NCI-H187 (cell line): ENCODE measurements at regions not wholly inside any gene's neighbourhood (a gene's known extent, or its start where the extent isn't known, plus 50 kb on each side); places are given as distances from the start of the nearest gene placed in this dataset.
A peak's percentile ranks its signal among the peaks of the same experiment; 100 is the strongest.

ENCODE experiments used
- DNase-seq, 2 experiments: peaks; one replicate each; lab custom pipeline; 2025; lab: John Stamatoyannopoulos, UW

DNA sequence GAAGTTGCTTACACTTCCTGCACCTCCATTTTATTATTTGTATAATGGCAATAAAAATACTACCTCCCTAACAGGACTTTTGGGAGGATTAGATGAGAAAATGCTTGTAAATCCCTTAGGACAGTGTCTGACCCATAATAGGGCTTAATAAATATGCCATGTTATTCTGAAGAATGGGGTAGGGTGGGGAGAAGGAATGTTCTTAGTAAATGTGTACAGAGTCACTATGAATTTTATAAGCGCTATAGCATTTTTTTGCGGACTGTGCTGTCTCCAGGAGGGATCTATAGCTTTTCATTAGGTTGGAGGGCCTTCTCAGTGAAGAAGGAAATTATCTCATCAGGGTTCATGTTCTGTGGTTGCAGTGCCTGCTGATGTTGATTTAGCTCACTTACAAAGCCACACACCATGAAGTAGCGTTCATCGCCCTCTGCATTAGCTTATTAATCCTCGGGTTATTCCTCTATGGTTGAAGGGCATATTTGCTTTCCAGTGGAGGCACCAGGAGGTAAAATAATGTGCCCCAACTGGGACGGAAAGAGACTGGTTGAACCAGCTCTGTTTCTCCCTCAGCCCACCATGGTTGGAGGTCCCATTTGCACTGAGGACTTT is 497.1 kb downstream of the ARHGEF28 start:
- DNase-seq = peak in 1 of 2 experiments; percentile 9

GRCh38 chr5:74122175-74122574 is 496.2 kb downstream of the ARHGEF28 start:
- no peak for DNase-seq

DNA sequence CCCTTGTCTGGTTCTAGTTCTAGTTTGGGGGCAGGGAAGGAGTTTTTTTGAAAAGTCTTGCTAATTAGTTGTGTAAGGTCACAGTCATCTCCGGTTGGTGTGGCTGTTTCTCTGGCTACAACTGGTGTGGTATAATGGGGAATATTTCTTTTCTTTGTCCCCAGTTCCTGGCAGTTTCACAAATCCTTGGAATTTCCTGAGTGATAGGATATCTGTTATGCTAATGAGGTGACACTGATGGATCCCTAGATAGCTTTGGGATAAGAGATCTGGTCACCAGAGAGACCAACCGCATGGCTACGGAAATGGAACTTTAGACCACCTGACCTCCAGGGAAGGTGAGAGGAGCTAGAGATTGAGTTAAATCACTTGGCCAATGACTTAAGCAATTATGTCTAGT is 494.6 kb downstream of the ARHGEF28 start:
- DNase-seq = no peak

GRCh38 chr5:74118071-74118470 is 492.1 kb downstream of the ARHGEF28 start:
- DNase-seq = no peak

- DNase-seq = no peak
Measured at GRCh38 chr5:74116984-74117383, 491.0 kb downstream of the ARHGEF28 start.

- no peak for DNase-seq
Measured at GRCh38 chr5:74116266-74116665, 490.3 kb downstream of the ARHGEF28 start.

- DNase-seq = no peak
Measured at GRCh38 chr5:74113927-74114326, 487.9 kb downstream of the ARHGEF28 start.

GRCh38 chr5:74113196-74113540 is 487.2 kb downstream of the ARHGEF28 start:
- DNase-seq = no peak

DNA sequence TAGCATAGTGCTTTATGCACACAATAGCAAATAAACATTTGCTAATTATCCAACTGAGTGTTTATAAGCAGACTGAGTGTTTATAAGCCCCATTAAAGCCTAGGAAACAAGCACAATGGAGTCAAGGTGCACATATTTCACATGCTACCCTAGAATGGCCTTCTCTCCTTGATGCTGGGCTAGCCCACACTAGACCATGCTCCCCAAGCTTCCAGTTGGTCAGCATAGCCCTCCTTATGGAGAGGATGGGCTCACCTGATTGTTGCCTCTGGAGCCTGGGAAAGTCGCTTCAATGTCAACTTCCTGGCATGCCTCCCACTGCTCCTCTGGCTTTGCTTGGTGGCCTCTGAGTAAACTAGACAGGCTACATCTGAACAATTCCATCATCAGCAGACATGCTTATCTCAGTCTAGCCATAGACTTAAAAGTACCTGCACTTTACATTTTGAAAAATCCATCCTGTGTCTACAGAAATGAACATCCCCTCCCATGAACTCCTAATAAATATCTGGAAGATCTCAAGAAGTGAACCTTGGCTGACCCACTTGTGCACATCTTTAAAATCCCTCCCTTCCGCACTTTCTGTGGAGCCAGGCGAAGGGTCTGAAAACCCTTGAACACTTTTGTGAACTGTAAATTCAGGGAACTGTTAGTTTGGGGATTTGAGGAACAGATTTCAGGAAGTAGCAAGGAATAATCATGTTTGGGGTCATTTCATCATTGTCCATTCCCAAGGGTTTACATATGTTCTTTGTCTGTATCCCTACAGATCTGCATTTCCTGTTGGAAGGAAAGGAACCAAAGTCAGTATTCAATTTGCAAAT is 486.6 kb downstream of the ARHGEF28 start:
- no peak for DNase-seq

- no peak for DNase-seq
Measured at GRCh38 chr5:74111764-74112163, 485.8 kb downstream of the ARHGEF28 start.

GRCh38 chr5:74109344-74109743 is 483.3 kb downstream of the ARHGEF28 start:
- no peak for DNase-seq

DNA sequence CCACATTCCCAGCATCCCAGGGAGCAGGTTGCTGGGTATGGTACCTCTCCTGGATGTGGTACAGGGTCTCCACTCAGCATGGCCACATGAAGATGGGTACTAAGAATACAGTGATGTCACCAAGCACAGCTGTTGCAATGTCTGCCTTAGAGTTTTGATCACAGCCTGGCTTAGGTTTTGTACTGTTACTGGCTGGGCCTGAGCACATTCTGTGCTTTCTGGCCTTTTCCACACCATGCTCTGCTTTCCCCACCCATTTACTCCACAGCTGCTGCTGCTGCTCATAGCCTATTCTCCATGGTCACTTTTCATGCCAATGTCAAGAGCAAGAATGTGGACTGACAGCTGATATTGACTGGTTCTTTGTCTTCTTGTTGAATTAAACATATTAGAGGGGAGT is 481.9 kb downstream of the ARHGEF28 start:
- DNase-seq = no peak

- DNase-seq = no peak
Measured at GRCh38 chr5:74105126-74105780, 479.3 kb downstream of the ARHGEF28 start.

GRCh38 chr5:74103131-74104023 is 477.4 kb downstream of the ARHGEF28 start:
- DNase-seq = no peak

GRCh38 chr5:74100268-74100665 is 474.3 kb downstream of the ARHGEF28 start:
- DNase-seq = no peak

DNA sequence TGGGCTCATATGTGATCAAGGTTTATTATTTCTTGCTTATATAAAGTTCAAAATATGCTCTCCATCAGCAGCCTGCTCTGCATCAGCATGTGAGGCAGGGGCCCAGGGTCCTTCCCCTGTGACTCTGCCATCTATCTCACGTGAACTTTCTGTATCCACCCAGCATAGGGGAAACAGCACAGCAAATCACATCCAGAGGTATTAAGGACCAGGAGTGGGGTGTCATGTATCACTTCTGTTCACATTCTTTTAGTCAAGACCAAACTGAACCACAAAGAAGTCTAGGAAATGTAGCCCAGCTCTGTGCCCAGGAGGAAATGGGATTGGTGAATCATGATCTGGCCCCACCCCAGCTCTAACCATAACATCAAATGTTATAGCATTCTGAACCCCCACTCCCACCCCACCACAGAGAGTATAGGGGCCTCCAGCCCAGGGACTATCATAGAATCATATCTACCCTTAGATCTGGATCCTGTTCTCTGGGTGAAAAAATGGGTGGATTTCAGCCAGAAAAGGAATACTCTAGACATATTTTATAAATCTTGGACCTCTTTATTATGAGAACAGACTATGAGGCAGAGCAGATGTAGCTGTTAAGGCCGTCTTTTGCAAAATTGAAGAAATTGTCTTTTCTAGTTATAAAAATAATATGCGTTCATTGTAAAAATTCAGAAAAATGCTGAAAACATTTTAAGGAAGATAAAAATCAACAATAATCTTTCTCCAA is 473.7 kb downstream of the ARHGEF28 start:
- DNase-seq = no peak

DNA sequence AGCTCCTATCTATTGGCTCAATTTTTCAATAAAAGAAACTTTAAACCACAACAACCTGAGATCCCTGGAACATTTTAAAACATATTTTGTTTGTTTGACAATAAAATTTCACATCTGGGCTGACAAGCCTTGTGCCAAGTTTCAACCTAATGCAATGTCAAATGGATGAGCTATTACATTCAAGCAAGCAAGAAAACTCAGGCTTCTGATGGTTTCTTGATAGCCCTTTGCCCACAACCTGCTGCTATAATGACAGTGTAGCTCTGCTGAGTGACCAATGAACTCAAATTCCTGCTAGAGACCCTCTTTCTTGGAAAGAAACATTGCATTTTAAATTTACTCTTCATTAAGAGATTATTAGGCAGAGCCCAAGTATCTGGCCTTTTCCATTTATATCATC is 472.9 kb downstream of the ARHGEF28 start:
- no peak for DNase-seq

- DNase-seq = no peak
Measured at GRCh38 chr5:74098456-74098855, 472.5 kb downstream of the ARHGEF28 start.

GRCh38 chr5:74096325-74096724 is 470.3 kb downstream of the ARHGEF28 start:
- DNase-seq = no peak

GRCh38 chr5:74095871-74096270 is 469.9 kb downstream of the ARHGEF28 start:
- DNase-seq = no peak

DNA sequence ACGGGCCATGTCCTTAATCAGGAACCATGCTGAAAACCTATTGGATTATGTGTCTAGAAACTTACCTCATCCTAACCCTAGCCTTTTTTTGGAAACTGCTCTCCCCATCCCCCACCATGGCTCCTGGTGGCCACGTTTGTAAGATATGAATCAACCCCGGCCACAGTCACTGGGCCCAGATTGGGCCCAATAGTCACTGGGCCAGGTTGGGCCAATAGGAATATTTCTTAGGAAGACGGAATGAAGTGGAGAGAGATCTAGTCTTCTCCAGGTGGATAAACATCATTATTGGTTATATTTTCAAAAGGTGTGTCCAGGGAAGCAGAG is 468.7 kb downstream of the ARHGEF28 start:
- no peak for DNase-seq
